IMR-90 (cell line): ENCODE measurements at regions not wholly inside any gene's neighbourhood (a gene's known extent, or its start where the extent isn't known, plus 50 kb on each side); places are given as distances from the start of the nearest gene placed in this dataset.

Experiments
- ATAC-seq: fragments of 200-7000 bp; cut with Tn5 transposase; 2 replicates; pipeline ENCODE4 v1.9.1; 2020; ENCODE audit warnings: low read depth, mild to moderate bottlenecking, moderate library complexity
- BruUV-seq: library from RNA; stranded (reverse); fragments of 400-500 nt; replicated peaks from 2 replicates; lab custom pipeline; 2021; lab: Mats Ljungman, UMichigan
- CTCF ChIA-PET: fragments of 300-600 bp; formaldehyde crosslinking; extraction: SDS; loops from one replicate; lab custom pipeline; 2021; ENCODE audit warnings: antibody characterized with exemption; lab: Yijun Ruan, JAX
- POLR2A ChIA-PET: fragments of 300-600 bp; sonication (Branson Sonifier 250); formaldehyde crosslinking; loops from one replicate; lab custom pipeline; 2022; ENCODE audit warnings: antibody characterized with exemption; ENCODE audit not compliant: unreplicated experiment; lab: Charles Lee
- DNase-seq: peaks from one replicate; pipeline ENCODE4 v3.0.0; 2013
- H2AFZ ChIP-seq: replicated peaks from 2 replicates; pipeline ENCODE3; 2013; ENCODE audit warnings: low read length, mild to moderate bottlenecking; ENCODE audit not compliant: poor library complexity
- H2AK5ac ChIP-seq: 2 replicates; pipeline ENCODE4 v1.6.1; 2013; ENCODE audit warnings: low read depth, low read length, inconsistent platforms
- H2AK9ac ChIP-seq: replicated peaks from 2 replicates; pipeline ENCODE3; 2013; ENCODE audit warnings: mild to moderate bottlenecking, low read depth, low read length, moderate library complexity; ENCODE audit not compliant: poor library complexity
- H2BK120ac ChIP-seq: 2 replicates; pipeline ENCODE4 v1.6.1; 2013; ENCODE audit warnings: low read depth, low read length, inconsistent platforms
- H2BK15ac ChIP-seq: 3 replicates; pipeline ENCODE4 v1.6.1; 2013; ENCODE audit warnings: low read depth, low read length, inconsistent platforms
- H2BK20ac ChIP-seq: 2 replicates; pipeline ENCODE4 v1.6.1; 2013; ENCODE audit warnings: low read depth, mild to moderate bottlenecking, inconsistent platforms, low read length, moderate library complexity
- H2BK5ac ChIP-seq: 2 replicates; pipeline ENCODE4 v1.6.1; 2013; ENCODE audit warnings: mild to moderate bottlenecking, low read depth, low read length, inconsistent platforms; ENCODE audit not compliant: poor library complexity, severe bottlenecking
- H3K14ac ChIP-seq: replicated peaks from 2 replicates; pipeline ENCODE4 v1.6.1; 2013; ENCODE audit warnings: low read depth, low read length, inconsistent platforms
- H3K18ac ChIP-seq: 2 replicates; pipeline ENCODE4 v1.6.1; 2013; ENCODE audit warnings: low read depth, low read length, control low read depth
- H3K23ac ChIP-seq: 2 replicates; pipeline ENCODE4 v1.6.1; 2013; ENCODE audit warnings: low read depth, low read length, inconsistent platforms
- H3K27ac ChIP-seq: 2 replicates; pipeline ENCODE4 v1.5.1; 2013; ENCODE audit warnings: mild to moderate bottlenecking, control low read depth, low read length; ENCODE audit not compliant: insufficient read depth
- H3K27me3 ChIP-seq: 2 replicates; pipeline ENCODE4 v1.6.1; 2013; ENCODE audit warnings: low read length; ENCODE audit not compliant: control insufficient read depth, insufficient read depth
- H3K36me3 ChIP-seq: 2 replicates; pipeline ENCODE4 v1.6.1; 2013; ENCODE audit warnings: low read length, mixed read lengths; ENCODE audit not compliant: control insufficient read depth, insufficient read depth
- H3K4ac ChIP-seq: 2 replicates; pipeline ENCODE4 v1.6.1; 2013; ENCODE audit warnings: low read depth, low read length, inconsistent platforms
- H3K4me1 ChIP-seq: 2 replicates; pipeline ENCODE4 v1.6.1; 2013; ENCODE audit warnings: low read length, mixed read lengths; ENCODE audit not compliant: control insufficient read depth, insufficient read depth
- H3K4me2 ChIP-seq: 2 replicates; pipeline ENCODE4 v1.6.1; 2013; ENCODE audit warnings: low read depth, mild to moderate bottlenecking, control low read depth, low read length, moderate library complexity
- H3K4me3 ChIP-seq: 2 replicates; pipeline ENCODE4 v1.5.1; 2013; ENCODE audit warnings: low read depth, mild to moderate bottlenecking, control low read depth, low read length, moderate library complexity; ENCODE audit not compliant: insufficient read depth
- H3K56ac ChIP-seq: 2 replicates; pipeline ENCODE4 v1.6.1; 2013; ENCODE audit warnings: low read length, inconsistent platforms; ENCODE audit not compliant: insufficient read depth; ENCODE audit errors: extremely low read depth
- H3K79me1 ChIP-seq, 2 experiments: 2 replicates each; pipeline ENCODE4 v1.6.1; 2013; ENCODE audit warnings: low read length in 2 of 2, inconsistent platforms in 1 of 2, low read depth in 1 of 2
- H3K9ac ChIP-seq: 2 replicates; pipeline ENCODE4 v1.6.1; 2013; ENCODE audit warnings: low read depth, low read length, control low read depth
- H3K9me1 ChIP-seq: 2 replicates; pipeline ENCODE4 v1.6.1; 2013; ENCODE audit warnings: low read length, inconsistent platforms; ENCODE audit not compliant: insufficient read depth
- H3K9me3 ChIP-seq: 2 replicates; pipeline ENCODE4 v1.6.1; 2013; ENCODE audit warnings: low read length; ENCODE audit not compliant: control insufficient read depth, insufficient read depth
- H4K20me1 ChIP-seq: 2 replicates; pipeline ENCODE4 v1.6.1; 2013; ENCODE audit warnings: low read length, inconsistent platforms; ENCODE audit not compliant: insufficient read depth
- H4K5ac ChIP-seq: 2 replicates; pipeline ENCODE4 v1.6.1; 2013; ENCODE audit warnings: mild to moderate bottlenecking, low read depth, low read length, control low read depth
- H4K8ac ChIP-seq, 2 experiments: 2 replicates each; pipeline ENCODE4 v1.6.1; 2013; ENCODE audit warnings: low read depth in 2 of 2, low read length in 2 of 2, control low read depth in 1 of 2, inconsistent platforms in 1 of 2
- H4K91ac ChIP-seq: 2 replicates; pipeline ENCODE4 v1.6.1; 2013; ENCODE audit warnings: low read depth, low read length, inconsistent platforms; ENCODE audit not compliant: insufficient read depth
- BHLHE40 ChIP-seq: fragments of 150-350 bp; IDR thresholded peaks from 2 replicates; pipeline ENCODE4 v1.6.1; 2016; ENCODE audit warnings: mild to moderate bottlenecking, low read depth, low read length
- CEBPB ChIP-seq: IDR thresholded peaks from 2 replicates; pipeline ENCODE4 v1.6.1; 2012; ENCODE audit warnings: low read depth, low read length, improper control_type of control experiment
- RAD21 ChIP-seq: IDR thresholded peaks from 2 replicates; pipeline ENCODE4 v1.6.1; 2012; ENCODE audit warnings: low read length, improper control_type of control experiment
- USF2 ChIP-seq: fragments of 150-350 bp; IDR thresholded peaks from 2 replicates; pipeline ENCODE4 v1.6.1; 2017; ENCODE audit warnings: mild to moderate bottlenecking, antibody characterized with exemption, low read length, low read depth
- WGBS, 2 experiments: methylation state at CpG; one replicate each; pipeline versions ENCODE4 v1.1.5 to v1.1.7; 2013; ENCODE audit warnings: missing lambda C conversion rate in 2 of 2; ENCODE audit not compliant: insufficient read length in 1 of 2; ENCODE audit errors: extremely low coverage in 2 of 2; 5-methylcytosine and 5-hydroxymethylcytosine counted together
- dilution Hi-C: fragments of 300-500 bp; cut with HindIII; formaldehyde crosslinking; loops from one replicate; pipeline ENCODE4 v1.14.3; 2018; ENCODE audit warnings: low sequenced_read_pairs; ENCODE audit not compliant: unreplicated experiment
- in situ Hi-C: fragments of 300-500 bp; cut with MboI; formaldehyde crosslinking; loops from 3 replicates; pipeline ENCODE4 v1.14.3; 2019; ENCODE audit warnings: low sequenced_read_pairs, inconsistent platforms, mixed read lengths
- intact Hi-C: fragments of 100-400 bp; cut with micrococcal nuclease; formaldehyde crosslinking; loops from 2 replicates; pipeline ENCODE4 v1.10.0; 2022

GRCh38 chr20:6683021-6683977, 84.2 kb upstream of the BMP2 start (continued):
- TF ChIP-seq RAD21 = no peak

GRCh38 chr20:6680854-6681253, 86.6 kb upstream of the BMP2 start:
- no peak overlapping the region for H4K8ac ChIP-seq
- no peak overlapping the region for H2AFZ ChIP-seq
- TF ChIP-seq USF2 (no peak), BHLHE40 (no peak), CEBPB (no peak)
- no peaks in the 10 kb centered on the region for H3K4me1 ChIP-seq
- no peak overlapping the region for H3K18ac ChIP-seq
- peaks cover 1% of the 10 kb centered on the region for H3K27me3 ChIP-seq
- BruUV-seq = no TSS peak
- H4K91ac ChIP-seq = no peak overlapping the region
- H3K9ac ChIP-seq = no peak overlapping the region
- H3K14ac ChIP-seq = no peak overlapping the region
- no peak overlapping the region for H3K23ac ChIP-seq
- dilution Hi-C loops (no loop called here), in situ Hi-C loops (no loop called here), intact Hi-C loops (no loop called here)
- no peak overlapping the region for H2BK20ac ChIP-seq
- ChIA-PET CTCF (no interaction called here), POLR2A (no interaction called here)
- H3K9me3 ChIP-seq = no peaks in the 10 kb centered on the region
- H2BK120ac ChIP-seq = no peak overlapping the region
- no peaks in the 10 kb centered on the region for H3K36me3 ChIP-seq
- 80% methylated on average over 1 of the region's 7 CpGs; no CpG with 5 or more reads in 1 of the 2 experiments for WGBS, 2 experiments
- no peak overlapping the region for H4K5ac ChIP-seq
- H3K27ac ChIP-seq = no peak overlapping the region
- H3K4ac ChIP-seq = no peak overlapping the region
- H3K9me1 ChIP-seq = no peaks in the 10 kb centered on the region
- no peak overlapping the region for H3K56ac ChIP-seq
- no peaks in the 10 kb centered on the region for H3K79me1 ChIP-seq
- ATAC-seq (no peak), DNase-seq (no peak)
- no peak overlapping the region for H2BK5ac ChIP-seq
- no peak overlapping the region for H3K4me3 ChIP-seq
- no peak overlapping the region for H2BK15ac ChIP-seq
- no peak overlapping the region for H2AK9ac ChIP-seq
- no peak overlapping the region for H2AK5ac ChIP-seq
- no peak overlapping the region for H3K4me2 ChIP-seq
- H4K20me1 ChIP-seq = no peaks in the 10 kb centered on the region
